ENCODE measurements at regions not wholly inside any gene's neighbourhood (a gene's known extent, or its start where the extent isn't known, plus 50 kb on each side); places are given as distances from the start of the nearest gene placed in this dataset.

GRCh38 chr7:342681-343216 lies 52.8 kb downstream of the FOXL3 start:
- dilution Hi-C loops (cut with MboI; ENCODE audit: extremely low pct_ligation_motif_present, low sequenced_read_pairs): no loop called here
- H4K20me1 ChIP-seq (ENCODE audit: control insufficient read depth, extremely low read depth, insufficient read depth, low read length): no peaks in the 10 kb centered on the region
- no peaks in the 10 kb centered on the region for H3K79me2 ChIP-seq (ENCODE audit: control insufficient read depth, insufficient read depth, low read length)
- no peak overlapping the region for H2AFZ ChIP-seq (ENCODE audit: control insufficient read depth, low read length)
- no peak overlapping the region for H3K9ac ChIP-seq (ENCODE audit: control insufficient read depth, extremely low read depth, insufficient read depth, low read length)
- TF ChIP-seq EZH2 (IDR thresholded peaks at IDR 0.05; ENCODE audit: low read length) (no peak), CTCF (optimal IDR thresholded peaks at IDR 0.05 in 1 of 3, IDR thresholded peaks at IDR 0.05 in 1 of 3, conservative IDR thresholded peaks at IDR 0.05 in 1 of 3; ENCODE audit: extremely low read depth in 1 of 3, insufficient read depth in 2 of 3, low read length in 3 of 3) (no peak)
- FAIRE-seq: no peak
- no peaks in the 10 kb centered on the region for H3K9me3 ChIP-seq (ENCODE audit: control insufficient read depth, low read depth, low read length)
- DNase-seq (ENCODE audit: low read depth, low spot score): no peak
- no peak overlapping the region for H3K27ac ChIP-seq (ENCODE audit: control insufficient read depth, insufficient read depth, low read length)
- no peak overlapping the region for H3K4me3 ChIP-seq (ENCODE audit: control insufficient read depth in 2 of 3, extremely low read depth in 1 of 3, insufficient read depth in 2 of 3, low read depth in 1 of 3, low read length in 3 of 3)
- no peaks in the 10 kb centered on the region for H3K4me1 ChIP-seq (ENCODE audit: control insufficient read depth, extremely low read depth, insufficient read depth, low read length)
- H3K9me1 ChIP-seq (ENCODE audit: control insufficient read depth, extremely low read depth, insufficient read depth, low read length): no peaks in the 10 kb centered on the region
- H3K36me3 ChIP-seq (ENCODE audit: control insufficient read depth in 2 of 2, extremely low read depth in 1 of 2, insufficient read depth in 2 of 2, low read length in 2 of 2): no peaks in the 10 kb centered on the region
- H3K4me2 ChIP-seq (ENCODE audit: control insufficient read depth, extremely low read depth, insufficient read depth, low read depth, low read length): no peak overlapping the region
- H3K27me3 ChIP-seq (ENCODE audit: control insufficient read depth, extremely low read depth, insufficient read depth, low read length): peaks cover 30% of the 10 kb centered on the region

GRCh38 chr7:343227-343822 lies 53.4 kb downstream of the FOXL3 start:
- no peaks in the 10 kb centered on the region for H3K9me3 ChIP-seq (ENCODE audit: control insufficient read depth, low read depth, low read length)
- H3K27ac ChIP-seq (ENCODE audit: control insufficient read depth, insufficient read depth, low read length): no peak overlapping the region
- no peaks in the 10 kb centered on the region for H3K36me3 ChIP-seq (ENCODE audit: control insufficient read depth in 2 of 2, extremely low read depth in 1 of 2, insufficient read depth in 2 of 2, low read length in 2 of 2)
- H3K9ac ChIP-seq (ENCODE audit: control insufficient read depth, extremely low read depth, insufficient read depth, low read length): no peak overlapping the region
- H3K79me2 ChIP-seq (ENCODE audit: control insufficient read depth, insufficient read depth, low read length): no peaks in the 10 kb centered on the region
- H2AFZ ChIP-seq (ENCODE audit: control insufficient read depth, low read length): no peak overlapping the region
- no peaks in the 10 kb centered on the region for H4K20me1 ChIP-seq (ENCODE audit: control insufficient read depth, extremely low read depth, insufficient read depth, low read length)
- FAIRE-seq (no peak), DNase-seq (ENCODE audit: low read depth, low spot score) (no peak)
- H3K27me3 ChIP-seq (ENCODE audit: control insufficient read depth, extremely low read depth, insufficient read depth, low read length): peaks cover 29% of the 10 kb centered on the region
- no peak for TF ChIP-seq CTCF (optimal IDR thresholded peaks at IDR 0.05 in 1 of 3, IDR thresholded peaks at IDR 0.05 in 1 of 3, conservative IDR thresholded peaks at IDR 0.05 in 1 of 3; ENCODE audit: extremely low read depth in 1 of 3, insufficient read depth in 2 of 3, low read length in 3 of 3)
- TF ChIP-seq EZH2 (IDR thresholded peaks at IDR 0.05; ENCODE audit: low read length): no peak
- dilution Hi-C loops (cut with MboI; ENCODE audit: extremely low pct_ligation_motif_present, low sequenced_read_pairs): no loop called here
- H3K4me1 ChIP-seq (ENCODE audit: control insufficient read depth, extremely low read depth, insufficient read depth, low read length): no peaks in the 10 kb centered on the region
- H3K4me2 ChIP-seq (ENCODE audit: control insufficient read depth, extremely low read depth, insufficient read depth, low read depth, low read length): no peak overlapping the region
- H3K9me1 ChIP-seq (ENCODE audit: control insufficient read depth, extremely low read depth, insufficient read depth, low read length): no peaks in the 10 kb centered on the region
- no peak overlapping the region for H3K4me3 ChIP-seq (ENCODE audit: control insufficient read depth in 2 of 3, extremely low read depth in 1 of 3, insufficient read depth in 2 of 3, low read depth in 1 of 3, low read length in 3 of 3)

Measured in keratinocyte (primary cell).